NCI-H748 (cell line): ENCODE measurements at regions not wholly inside any gene's neighbourhood (a gene's known extent, or its start where the extent isn't known, plus 50 kb on each side); places are given as distances from the start of the nearest gene placed in this dataset.

Source experiments
- DNase-seq: peaks from one replicate; lab custom pipeline; 2025; ENCODE audit not compliant: unreplicated experiment; lab: John Stamatoyannopoulos, UW

- no peak for DNase-seq
Measured at GRCh38 chr15:39140060-39140604, 440.7 kb upstream of the THBS1 start.

DNA sequence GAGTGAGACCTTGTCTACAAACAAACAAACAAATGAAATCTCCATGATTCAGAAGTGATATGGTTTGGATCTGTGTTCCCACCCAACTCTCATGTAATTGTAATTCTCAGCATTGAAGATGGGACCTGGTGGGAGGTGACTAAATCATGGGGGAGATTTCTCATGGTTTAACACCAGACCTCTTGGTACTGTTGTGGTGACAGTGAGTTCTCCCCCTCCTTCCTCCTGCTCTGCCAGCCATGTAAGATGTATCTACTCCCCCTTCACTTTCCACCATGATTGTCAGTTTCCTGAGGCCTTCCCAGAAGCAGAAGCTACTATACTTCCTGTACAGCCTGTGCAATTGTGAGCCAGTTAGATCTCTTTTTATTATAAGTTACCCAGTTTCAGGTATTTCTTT lies 438.4 kb upstream of the THBS1 start:
- no peak for DNase-seq

- no peak for DNase-seq
Measured at GRCh38 chr15:39143479-39143878, 437.4 kb upstream of the THBS1 start.

DNA sequence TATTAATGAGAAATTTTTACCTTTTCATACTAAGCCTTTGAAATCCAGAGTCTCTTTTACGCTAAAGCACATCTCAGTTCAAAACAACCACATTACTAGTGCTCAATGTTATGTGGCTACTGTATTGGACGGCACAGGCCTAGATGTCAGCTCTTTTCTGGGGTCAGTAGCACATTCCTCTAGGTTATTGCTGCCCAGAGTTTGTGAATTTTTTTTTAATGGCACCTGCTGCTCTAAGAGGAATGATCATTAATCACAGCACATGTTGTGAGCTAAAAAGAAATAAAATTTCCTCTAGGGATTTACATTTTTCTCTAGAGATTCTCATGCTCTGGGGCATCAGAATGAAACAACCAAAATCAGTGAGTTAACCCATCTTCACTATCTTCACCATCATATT lies 436.8 kb upstream of the THBS1 start:
- DNase-seq: no peak

DNA sequence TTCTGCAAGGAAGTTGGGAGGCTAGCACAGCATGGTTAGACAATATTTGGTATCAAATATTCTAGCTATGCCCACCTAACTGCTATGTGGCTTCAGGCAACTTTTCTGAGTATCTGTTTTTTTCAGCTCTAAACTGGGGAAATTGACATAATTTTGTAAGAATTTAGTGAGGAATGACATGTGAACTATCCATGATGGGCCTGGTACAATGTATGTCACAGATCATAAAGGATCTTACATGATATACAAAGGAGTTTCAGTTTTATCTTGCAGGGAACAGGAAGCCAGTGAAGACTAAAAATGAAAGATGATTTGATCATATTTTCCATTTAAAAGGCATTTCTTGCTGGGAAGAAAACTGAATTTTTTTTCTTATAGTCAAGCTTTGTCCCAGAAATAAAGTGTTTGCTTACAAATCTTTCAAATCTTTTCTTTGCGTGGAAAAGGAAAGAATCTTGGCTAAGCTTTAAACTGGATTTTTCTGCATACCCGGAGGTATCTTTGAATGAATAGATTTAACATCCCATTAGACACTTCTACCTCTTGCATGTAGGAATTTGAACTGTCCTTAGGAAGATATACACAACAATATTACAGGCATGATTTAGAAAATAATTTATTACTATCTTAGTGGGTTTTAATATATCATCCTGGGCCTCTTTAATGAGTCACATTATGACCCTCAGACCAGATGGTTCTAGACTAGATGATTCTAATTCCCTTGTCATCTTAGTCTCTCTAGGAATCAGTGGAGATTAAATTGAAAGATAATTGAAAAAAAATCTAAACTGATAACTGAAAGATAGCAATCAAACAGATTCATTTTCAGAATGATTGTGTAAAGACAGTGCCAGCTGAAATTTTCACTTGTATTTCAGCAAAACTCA lies 436.0 kb upstream of the THBS1 start:
- DNase-seq: no peak

GRCh38 chr15:39145854-39146625 lies 434.8 kb upstream of the THBS1 start:
- DNase-seq: no peak

- DNase-seq: no peak
Measured at GRCh38 chr15:39149636-39150150, 431.2 kb upstream of the THBS1 start.

DNA sequence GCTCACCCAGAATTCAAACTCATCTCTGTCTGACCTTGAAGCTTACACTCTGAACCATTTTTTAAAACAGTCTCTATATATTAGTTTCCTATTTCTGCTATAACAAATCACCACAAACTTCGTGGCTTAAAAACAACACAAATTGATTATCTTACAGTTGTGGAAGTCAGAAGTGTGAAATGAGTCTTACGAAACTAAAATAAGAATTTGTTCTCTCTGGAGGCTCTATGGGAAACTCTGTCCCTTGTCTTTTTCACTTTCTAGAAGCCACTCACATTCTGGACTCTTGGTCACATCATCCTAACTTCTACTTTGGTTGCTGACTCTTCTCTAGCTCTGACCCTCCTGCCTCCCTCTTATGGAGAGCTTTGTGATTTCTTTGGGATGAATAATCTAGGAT lies 429.3 kb upstream of the THBS1 start:
- DNase-seq: no peak

DNA sequence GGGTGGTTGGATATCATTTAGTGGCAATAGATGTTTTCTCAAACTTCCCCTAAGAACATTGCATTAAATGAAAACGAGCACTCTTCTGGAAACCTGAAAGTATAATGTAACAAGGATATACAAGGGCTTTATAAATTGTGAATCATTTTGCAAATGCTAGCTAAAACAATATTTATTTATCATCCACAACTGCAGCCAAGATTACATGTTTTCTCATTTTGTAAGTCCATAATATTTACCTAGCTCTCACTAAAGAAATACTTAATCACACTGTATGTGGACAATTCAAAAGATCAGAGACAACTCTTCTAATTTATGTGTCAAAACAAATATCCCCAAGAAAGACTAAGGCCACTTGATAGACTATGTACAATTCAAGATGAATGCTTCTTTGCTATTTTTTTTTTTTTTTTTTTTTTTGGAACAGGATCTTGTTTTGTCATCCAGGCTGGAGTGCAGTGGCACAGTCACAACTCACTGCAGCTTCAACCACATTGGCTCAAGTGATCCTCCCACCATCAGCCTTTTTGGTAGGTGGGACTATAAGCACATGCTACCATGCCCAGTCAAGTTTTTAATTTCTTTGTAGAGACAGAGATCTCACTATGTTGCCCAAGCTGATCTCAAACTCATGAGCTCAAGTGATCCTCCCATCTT lies 427.7 kb upstream of the THBS1 start:
- DNase-seq: no peak

DNA sequence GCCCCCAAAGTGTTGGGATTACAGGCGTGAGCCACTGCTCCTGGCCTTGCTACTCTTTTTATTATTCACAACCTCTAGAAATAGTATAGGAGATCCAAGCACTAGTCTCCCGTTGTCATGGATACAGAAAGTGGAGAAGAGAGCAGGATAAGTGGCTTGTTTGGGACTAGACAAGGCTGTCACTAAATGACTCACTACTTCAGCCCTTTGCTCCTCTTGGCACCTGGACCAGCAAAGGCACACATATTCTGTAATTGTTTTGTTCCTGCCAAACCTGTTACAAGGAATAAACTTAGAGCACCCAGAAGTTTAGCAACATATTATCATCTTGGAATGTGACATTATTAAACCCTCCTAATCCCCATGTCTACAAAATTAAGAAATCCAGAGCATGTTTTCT lies 427.2 kb upstream of the THBS1 start:
- no peak for DNase-seq

DNA sequence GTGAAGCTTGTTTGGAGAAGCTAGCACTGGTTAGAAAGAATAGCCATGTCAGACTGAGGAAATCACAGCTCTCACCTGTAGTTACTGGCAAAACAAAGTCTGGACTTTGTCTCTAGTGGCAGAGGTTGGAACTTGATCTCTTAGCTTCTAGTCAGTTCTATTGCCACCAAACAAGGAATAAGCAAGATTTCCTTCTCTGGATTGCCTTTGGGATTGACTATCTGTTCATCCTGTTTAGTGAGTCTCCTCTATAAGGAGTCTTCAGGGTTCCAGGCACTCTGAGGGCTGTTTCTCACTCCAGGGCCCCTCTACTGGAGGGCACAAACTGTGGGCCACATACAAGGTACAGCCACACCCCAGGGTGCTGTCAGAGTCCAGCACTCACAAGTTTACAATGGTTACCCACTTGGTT lies 426.6 kb upstream of the THBS1 start:
- DNase-seq: no peak

GRCh38 chr15:39154776-39155175 lies 426.1 kb upstream of the THBS1 start:
- no peak for DNase-seq

DNA sequence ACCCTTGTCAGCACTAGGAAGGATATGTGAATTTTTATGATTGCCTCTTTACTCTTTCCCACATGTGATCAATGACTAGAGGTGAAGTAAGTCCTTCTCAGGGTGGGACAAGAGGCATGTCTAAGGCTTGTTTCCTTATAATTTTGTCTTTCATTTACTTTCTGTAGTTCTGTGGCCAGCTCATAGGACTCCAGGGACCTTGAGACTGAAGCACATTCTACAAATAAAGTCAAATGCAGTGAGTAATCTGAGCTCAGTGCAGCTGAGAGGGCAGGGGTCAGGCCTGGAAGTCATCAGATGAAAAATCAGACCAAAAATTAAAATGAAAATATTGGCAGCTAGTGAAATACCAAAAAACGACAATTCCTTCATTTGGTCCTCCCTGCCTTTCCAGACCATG lies 424.7 kb upstream of the THBS1 start:
- no peak for DNase-seq

DNA sequence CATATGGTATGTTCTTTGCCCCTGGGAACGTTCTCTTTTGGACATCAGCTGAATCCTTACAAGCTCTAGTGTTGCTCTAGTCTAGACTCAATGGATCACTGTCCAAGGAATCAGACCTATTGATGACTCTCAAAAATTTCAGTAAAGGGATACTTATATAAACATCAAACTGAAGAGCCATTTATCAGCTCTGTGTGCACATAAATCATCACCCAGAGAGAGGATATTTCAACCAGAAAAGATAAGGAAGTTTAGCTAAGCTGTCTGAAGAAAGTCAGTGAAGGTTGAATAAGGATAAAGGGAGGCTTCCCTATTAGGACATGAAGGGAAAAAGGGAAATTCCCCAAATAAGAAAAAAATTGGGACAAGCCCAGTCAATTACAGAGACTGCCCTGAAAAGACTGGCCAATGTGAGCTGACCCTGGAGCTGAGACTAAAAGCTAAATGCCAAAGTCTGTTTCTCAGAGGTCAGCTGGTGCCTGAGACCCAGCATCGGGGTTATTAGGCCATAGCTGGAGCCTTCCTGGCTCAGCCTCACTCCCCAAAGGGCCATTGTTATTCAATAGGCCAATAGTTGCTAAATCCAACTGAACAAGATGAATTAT lies 424.1 kb upstream of the THBS1 start:
- DNase-seq: no peak

DNA sequence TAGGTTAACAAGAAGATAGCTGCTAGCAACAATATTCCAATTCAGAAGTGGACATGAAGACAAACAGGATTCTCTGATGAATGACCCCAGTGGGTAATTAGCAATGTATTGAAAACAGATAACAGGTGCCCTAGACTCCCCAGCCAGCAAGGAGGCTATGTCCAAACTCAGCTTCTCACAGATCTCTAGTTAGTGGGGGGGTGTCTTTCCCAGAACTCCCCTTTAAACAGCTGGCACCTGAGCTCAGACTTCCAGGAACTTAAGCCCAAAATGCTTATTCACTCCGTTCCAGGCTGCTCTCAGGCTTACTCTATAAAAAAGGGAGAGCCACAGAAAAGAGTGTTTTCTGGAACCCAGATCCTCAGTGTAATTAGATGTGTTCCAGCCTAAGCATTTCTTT lies 423.0 kb upstream of the THBS1 start:
- DNase-seq: no peak

DNA sequence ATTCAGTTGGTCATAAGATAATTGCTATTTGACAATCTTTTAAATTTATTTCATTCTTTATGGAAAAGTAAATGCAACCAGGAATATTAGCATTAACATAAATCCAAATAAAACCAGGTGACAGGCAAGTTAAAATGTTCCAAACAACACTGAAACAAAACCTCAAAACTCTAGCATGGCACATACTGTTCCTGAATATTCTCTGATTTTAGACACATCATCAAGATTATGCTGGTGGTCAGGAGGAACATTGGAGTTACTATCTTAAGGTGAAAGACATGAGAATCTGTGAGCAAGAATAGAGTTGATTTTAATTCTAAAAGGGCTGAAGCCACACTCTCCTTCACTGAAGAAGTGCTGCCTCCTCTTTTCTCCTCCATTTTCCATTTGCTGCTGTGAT lies 421.0 kb upstream of the THBS1 start:
- no peak for DNase-seq

GRCh38 chr15:39161096-39161495 lies 419.8 kb upstream of the THBS1 start:
- no peak for DNase-seq

DNA sequence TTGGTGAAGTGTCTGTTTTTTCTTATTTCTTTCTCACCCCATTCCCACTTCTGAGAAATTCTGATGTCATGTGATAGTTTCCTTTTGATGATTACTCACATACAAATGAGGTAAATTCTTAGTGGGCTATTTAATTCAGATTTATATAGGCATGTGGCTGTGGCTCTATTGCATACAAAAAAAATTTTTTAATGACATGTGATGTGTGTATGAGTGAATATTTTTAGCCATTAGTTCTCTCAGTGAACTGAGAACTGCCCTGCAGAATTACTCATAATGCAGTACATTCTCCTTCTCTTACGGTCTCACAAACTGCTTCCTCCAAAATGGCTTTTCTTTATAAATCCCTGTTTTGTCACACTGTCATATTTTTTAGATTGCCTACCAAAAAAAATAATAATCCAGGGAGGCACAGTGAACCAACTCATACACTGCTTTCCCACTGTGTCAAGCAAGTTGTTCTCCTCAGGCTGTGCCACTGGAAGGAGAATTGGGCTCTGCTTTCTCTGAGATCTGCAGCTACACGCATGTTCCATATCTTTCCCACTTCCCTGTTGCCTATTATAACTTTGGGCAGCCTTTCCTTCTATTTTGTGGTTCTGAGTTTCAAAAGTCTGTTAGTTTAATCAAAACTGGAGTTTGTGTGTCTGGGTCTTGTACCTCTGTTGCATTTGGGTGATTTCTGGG lies 415.7 kb upstream of the THBS1 start:
- DNase-seq: no peak

DNA sequence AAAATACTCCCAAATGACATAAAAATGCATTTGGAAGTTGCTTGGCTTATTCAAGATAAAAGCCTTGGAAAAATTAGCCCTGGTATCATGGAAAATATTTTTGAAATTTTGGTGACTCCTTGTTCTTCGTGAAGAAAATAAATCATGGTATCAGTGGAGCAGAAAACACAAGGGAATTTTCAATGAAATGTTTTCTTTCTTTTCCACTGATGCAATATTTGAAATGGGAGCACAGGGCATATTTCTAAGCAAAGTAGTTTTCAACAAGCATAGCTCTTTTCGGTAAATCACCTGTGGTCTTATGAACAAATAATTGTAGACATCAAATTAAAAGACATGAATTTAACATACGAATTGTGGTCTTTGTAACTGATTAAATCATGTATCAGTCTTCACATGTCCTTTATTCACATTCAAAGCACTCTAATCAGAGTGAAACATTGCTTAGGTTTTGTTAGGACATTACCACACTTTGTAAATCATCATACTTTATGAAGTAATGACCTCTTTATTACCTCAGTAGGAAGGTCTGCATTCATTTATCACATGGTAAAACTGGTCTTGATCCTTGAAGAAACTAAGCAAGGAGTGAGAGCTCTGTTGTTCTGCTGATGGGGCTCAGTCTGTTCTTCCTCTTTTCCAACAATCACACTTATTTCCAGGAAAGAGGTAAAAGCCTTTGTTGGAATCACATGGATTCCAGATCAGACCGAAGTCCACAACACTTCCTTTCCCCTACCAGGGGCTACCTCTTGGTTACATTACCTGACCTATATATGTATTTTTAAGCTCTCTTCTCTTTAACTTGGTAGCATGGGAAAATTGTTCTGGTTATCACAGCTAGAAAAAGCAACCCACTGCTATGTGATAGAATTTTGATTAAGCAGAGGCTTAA lies 413.5 kb upstream of the THBS1 start:
- DNase-seq: no peak
